ENCODE measurements at regions not wholly inside any gene's neighbourhood (a gene's known extent, or its start where the extent isn't known, plus 50 kb on each side); places are given as distances from the start of the nearest gene placed in this dataset.

DNA sequence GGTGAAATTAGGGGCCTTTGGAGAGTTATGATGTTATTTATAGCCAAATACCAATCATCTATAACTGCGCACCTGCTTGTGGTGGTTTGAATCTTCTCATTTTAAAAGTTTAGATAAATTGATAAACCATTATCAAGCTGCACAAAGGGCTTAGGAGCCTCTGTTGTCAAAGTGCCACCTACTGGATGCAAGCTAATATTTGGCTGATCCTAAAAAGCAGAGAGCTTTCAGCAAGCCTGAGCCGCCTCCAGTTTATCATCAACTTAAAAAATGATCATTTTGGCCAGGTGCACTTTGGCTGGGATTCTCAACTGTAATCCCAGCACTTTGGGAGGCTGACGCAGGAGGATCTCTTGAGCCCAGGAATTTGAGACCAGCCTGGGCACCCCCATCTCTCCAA, 58.5 kb upstream of the ATXN1 start:
- Histone ChIP-seq H4K8ac (ENCODE audit: low read depth in 2 of 2, low read length in 2 of 2) (no peak overlapping the region), H3K4ac (ENCODE audit: low read depth, low read length) (no peak overlapping the region), H3K27ac (ENCODE audit: insufficient read depth, low read length) (no peak overlapping the region), H2BK15ac (ENCODE audit: low read depth, low read length) (no peak overlapping the region), H3K79me1 (ENCODE audit: low read depth in 1 of 2, low read length in 2 of 2) (no peaks in the 10 kb centered on the region), H3K18ac (ENCODE audit: low read depth, low read length) (no peak overlapping the region), H3K4me1 (ENCODE audit: control insufficient read depth, insufficient read depth, low read length) (peaks cover 3% of the 10 kb centered on the region), H2BK120ac (ENCODE audit: low read depth, low read length) (no peak overlapping the region), H3K9ac (ENCODE audit: low read depth, low read length) (no peak overlapping the region), H3K9me1 (ENCODE audit: insufficient read depth, low read length) (no peaks in the 10 kb centered on the region), H2BK20ac (ENCODE audit: low read depth, low read length) (no peak overlapping the region), H2AFZ (replicated peaks; ENCODE audit: low read length, poor library complexity) (no peak overlapping the region), H3K4me2 (ENCODE audit: low read depth, low read length) (no peak overlapping the region), H4K91ac (ENCODE audit: insufficient read depth, low read depth, low read length) (no peak overlapping the region), H4K5ac (ENCODE audit: low read depth, low read length) (no peak overlapping the region), H2AK9ac (replicated peaks; ENCODE audit: low read depth, low read length, poor library complexity) (no peak overlapping the region), H3K36me3 (ENCODE audit: control insufficient read depth, insufficient read depth, low read length) (no peaks in the 10 kb centered on the region), H3K14ac (replicated peaks; ENCODE audit: low read depth, low read length) (no peak overlapping the region), H3K27me3 (ENCODE audit: control insufficient read depth, insufficient read depth, low read length) (peaks cover 1% of the 10 kb centered on the region; the same call in 1 of the 2 replicates), H3K9me3 (ENCODE audit: control insufficient read depth, insufficient read depth, low read length) (no peaks in the 10 kb centered on the region), H2BK5ac (ENCODE audit: low read depth, low read length, poor library complexity, severe bottlenecking) (no peak overlapping the region), H3K4me3 (ENCODE audit: insufficient read depth, low read depth, low read length) (no peak overlapping the region), H3K23ac (ENCODE audit: low read depth, low read length) (no peak overlapping the region), H2AK5ac (ENCODE audit: low read depth, low read length) (no peak overlapping the region), H4K20me1 (ENCODE audit: insufficient read depth, low read length) (no peaks in the 10 kb centered on the region), H3K56ac (ENCODE audit: extremely low read depth, insufficient read depth, low read length) (no peak overlapping the region)
- CTCF ChIA-PET = interaction anchor here (1.3 kb wide), 1 partner anchor 13 kb away, joined by 3 read pairs; no protein-coding TSS in a partner anchor
- WGBS, 2 experiments (ENCODE audit: extremely low coverage in 2 of 2, insufficient read length in 1 of 2) = no CpG with 5 or more reads among the region's 3 CpGs
- POLR2A ChIA-PET (ENCODE audit: unreplicated experiment) = no interaction called here
- peak; percentile 30 for DNase-seq
- 0 out of 2 replicates have a peak, but pooled peaks have one; percentile 25 for TF ChIP-seq RAD21 (IDR thresholded peaks at IDR 0.05; ENCODE audit: low read length)
- TF ChIP-seq, protein P1, sequence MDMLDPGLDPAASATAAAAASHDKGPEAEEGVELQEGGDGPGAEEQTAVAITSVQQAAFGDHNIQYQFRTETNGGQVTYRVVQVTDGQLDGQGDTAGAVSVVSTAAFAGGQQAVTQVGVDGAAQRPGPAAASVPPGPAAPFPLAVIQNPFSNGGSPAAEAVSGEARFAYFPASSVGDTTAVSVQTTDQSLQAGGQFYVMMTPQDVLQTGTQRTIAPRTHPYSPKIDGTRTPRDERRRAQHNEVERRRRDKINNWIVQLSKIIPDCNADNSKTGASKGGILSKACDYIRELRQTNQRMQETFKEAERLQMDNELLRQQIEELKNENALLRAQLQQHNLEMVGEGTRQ (IDR thresholded peaks at IDR 0.05; ENCODE audit: low read depth, low read length) = no peak
- TF ChIP-seq, protein P2, sequence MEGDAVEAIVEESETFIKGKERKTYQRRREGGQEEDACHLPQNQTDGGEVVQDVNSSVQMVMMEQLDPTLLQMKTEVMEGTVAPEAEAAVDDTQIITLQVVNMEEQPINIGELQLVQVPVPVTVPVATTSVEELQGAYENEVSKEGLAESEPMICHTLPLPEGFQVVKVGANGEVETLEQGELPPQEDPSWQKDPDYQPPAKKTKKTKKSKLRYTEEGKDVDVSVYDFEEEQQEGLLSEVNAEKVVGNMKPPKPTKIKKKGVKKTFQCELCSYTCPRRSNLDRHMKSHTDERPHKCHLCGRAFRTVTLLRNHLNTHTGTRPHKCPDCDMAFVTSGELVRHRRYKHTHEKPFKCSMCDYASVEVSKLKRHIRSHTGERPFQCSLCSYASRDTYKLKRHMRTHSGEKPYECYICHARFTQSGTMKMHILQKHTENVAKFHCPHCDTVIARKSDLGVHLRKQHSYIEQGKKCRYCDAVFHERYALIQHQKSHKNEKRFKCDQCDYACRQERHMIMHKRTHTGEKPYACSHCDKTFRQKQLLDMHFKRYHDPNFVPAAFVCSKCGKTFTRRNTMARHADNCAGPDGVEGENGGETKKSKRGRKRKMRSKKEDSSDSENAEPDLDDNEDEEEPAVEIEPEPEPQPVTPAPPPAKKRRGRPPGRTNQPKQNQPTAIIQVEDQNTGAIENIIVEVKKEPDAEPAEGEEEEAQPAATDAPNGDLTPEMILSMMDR (conservative IDR thresholded peaks at IDR 0.05; ENCODE audit: low read depth, low read length) = peak; percentile 32; the same call in 1 of the 2 replicates
- dilution Hi-C loops (cut with HindIII; ENCODE audit: low sequenced_read_pairs, unreplicated experiment) (no loop called here), intact Hi-C loops (cut with micrococcal nuclease) (no loop called here), in situ Hi-C loops (cut with MboI; ENCODE audit: low sequenced_read_pairs) (no loop called here)
- no peak for ATAC-seq (ENCODE audit: low read depth)
- no TSS peak for BruUV-seq (replicated peaks)
